HepG2 (cell line): ENCODE measurements at regions not wholly inside any gene's neighbourhood (a gene's known extent, or its start where the extent isn't known, plus 50 kb on each side); places are given as distances from the start of the nearest gene placed in this dataset.

ENCODE experiments used
- KMT2B ChIP-seq: IDR thresholded peaks from 2 replicates; pipeline ENCODE4 v1.6.1; 2016; ENCODE audit warnings: missing genetic modification reagents, missing compliant biosample characterization
- PTBP1 ChIP-seq: fragments of 200-400 bp; formaldehyde crosslinking; IDR thresholded peaks from 2 replicates; pipeline ENCODE4 v1.6.1; 2018; ENCODE audit warnings: low read length, low read depth; ENCODE audit not compliant: poor library complexity, severe bottlenecking
- SCMH1 ChIP-seq: sonication (generic); formaldehyde crosslinking; IDR thresholded peaks from 2 replicates; pipeline ENCODE4 v1.9.0; 2021; ENCODE audit warnings: missing genetic modification reagents, mild to moderate bottlenecking, borderline replicate concordance
- ZNF326 ChIP-seq: sonication (generic); formaldehyde crosslinking; IDR thresholded peaks from 2 replicates; pipeline ENCODE4 v1.4.0; 2020; ENCODE audit warnings: missing genetic modification reagents, borderline replicate concordance
- TF ChIP-seq, protein P1 (sequence below): sonication (generic); formaldehyde crosslinking; IDR thresholded peaks from 2 replicates; pipeline ENCODE4 v1.4.0; 2020; ENCODE audit warnings: low read depth, missing genetic modification reagents
- TF ChIP-seq, protein P2 (sequence below): sonication (generic); formaldehyde crosslinking; IDR thresholded peaks from 2 replicates; pipeline ENCODE4 v1.5.1; 2020; ENCODE audit warnings: mild to moderate bottlenecking, missing genetic modification reagents, borderline replicate concordance

DNA sequence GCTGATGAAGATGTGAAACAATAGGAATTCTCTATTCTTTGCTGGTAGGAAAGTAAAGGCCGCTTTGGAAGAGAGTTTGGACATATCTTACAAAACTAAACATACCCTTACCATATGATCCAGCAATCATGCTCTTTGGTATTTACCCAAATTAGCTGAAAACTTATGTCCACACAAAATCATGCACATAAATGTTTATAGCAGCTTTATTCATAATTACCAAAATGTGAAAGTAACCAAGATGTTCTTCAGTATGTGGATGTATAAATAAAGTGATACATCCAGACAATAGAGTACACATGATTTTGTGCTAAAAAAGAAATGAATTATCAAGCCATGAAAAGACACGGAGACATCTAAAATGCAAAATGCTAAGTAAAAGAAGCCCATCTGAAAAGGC lies 98.7 kb upstream of the SLC35F3 start (continued):
- TF ChIP-seq, protein P1, sequence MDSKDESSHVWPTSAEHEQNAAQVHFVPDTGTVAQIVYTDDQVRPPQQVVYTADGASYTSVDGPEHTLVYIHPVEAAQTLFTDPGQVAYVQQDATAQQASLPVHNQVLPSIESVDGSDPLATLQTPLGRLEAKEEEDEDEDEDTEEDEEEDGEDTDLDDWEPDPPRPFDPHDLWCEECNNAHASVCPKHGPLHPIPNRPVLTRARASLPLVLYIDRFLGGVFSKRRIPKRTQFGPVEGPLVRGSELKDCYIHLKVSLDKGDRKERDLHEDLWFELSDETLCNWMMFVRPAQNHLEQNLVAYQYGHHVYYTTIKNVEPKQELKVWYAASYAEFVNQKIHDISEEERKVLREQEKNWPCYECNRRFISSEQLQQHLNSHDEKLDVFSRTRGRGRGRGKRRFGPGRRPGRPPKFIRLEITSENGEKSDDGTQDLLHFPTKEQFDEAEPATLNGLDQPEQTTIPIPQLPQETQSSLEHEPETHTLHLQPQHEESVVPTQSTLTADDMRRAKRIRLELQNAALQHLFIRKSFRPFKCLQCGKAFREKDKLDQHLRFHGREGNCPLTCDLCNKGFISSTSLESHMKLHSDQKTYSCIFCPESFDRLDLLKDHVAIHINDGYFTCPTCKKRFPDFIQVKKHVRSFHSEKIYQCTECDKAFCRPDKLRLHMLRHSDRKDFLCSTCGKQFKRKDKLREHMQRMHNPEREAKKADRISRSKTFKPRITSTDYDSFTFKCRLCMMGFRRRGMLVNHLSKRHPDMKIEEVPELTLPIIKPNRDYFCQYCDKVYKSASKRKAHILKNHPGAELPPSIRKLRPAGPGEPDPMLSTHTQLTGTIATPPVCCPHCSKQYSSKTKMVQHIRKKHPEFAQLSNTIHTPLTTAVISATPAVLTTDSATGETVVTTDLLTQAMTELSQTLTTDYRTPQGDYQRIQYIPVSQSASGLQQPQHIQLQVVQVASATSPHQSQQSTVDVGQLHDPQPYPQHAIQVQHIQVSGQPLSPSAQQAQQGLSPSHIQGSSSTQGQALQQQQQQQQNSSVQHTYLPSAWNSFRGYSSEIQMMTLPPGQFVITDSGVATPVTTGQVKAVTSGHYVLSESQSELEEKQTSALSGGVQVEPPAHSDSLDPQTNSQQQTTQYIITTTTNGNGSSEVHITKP (CRISPR knock-in tag) = no peak
- TF ChIP-seq KMT2B (no peak), SCMH1 (no peak), PTBP1 (no peak), ZNF326 (no peak)
- TF ChIP-seq, protein P2, sequence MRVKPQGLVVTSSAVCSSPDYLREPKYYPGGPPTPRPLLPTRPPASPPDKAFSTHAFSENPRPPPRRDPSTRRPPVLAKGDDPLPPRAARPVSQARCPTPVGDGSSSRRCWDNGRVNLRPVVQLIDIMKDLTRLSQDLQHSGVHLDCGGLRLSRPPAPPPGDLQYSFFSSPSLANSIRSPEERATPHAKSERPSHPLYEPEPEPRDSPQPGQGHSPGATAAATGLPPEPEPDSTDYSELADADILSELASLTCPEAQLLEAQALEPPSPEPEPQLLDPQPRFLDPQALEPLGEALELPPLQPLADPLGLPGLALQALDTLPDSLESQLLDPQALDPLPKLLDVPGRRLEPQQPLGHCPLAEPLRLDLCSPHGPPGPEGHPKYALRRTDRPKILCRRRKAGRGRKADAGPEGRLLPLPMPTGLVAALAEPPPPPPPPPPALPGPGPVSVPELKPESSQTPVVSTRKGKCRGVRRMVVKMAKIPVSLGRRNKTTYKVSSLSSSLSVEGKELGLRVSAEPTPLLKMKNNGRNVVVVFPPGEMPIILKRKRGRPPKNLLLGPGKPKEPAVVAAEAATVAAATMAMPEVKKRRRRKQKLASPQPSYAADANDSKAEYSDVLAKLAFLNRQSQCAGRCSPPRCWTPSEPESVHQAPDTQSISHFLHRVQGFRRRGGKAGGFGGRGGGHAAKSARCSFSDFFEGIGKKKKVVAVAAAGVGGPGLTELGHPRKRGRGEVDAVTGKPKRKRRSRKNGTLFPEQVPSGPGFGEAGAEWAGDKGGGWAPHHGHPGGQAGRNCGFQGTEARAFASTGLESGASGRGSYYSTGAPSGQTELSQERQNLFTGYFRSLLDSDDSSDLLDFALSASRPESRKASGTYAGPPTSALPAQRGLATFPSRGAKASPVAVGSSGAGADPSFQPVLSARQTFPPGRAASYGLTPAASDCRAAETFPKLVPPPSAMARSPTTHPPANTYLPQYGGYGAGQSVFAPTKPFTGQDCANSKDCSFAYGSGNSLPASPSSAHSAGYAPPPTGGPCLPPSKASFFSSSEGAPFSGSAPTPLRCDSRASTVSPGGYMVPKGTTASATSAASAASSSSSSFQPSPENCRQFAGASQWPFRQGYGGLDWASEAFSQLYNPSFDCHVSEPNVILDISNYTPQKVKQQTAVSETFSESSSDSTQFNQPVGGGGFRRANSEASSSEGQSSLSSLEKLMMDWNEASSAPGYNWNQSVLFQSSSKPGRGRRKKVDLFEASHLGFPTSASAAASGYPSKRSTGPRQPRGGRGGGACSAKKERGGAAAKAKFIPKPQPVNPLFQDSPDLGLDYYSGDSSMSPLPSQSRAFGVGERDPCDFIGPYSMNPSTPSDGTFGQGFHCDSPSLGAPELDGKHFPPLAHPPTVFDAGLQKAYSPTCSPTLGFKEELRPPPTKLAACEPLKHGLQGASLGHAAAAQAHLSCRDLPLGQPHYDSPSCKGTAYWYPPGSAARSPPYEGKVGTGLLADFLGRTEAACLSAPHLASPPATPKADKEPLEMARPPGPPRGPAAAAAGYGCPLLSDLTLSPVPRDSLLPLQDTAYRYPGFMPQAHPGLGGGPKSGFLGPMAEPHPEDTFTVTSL (CRISPR knock-in tag) = no peak
